Muscle of back (tissue), 3 donors: ENCODE measurements at regions not wholly inside any gene's neighbourhood (a gene's known extent, or its start where the extent isn't known, plus 50 kb on each side); places are given as distances from the start of the nearest gene placed in this dataset.
"Not testable (repeated sequence)": the region's sequence is repeated elsewhere in the genome, so short reads cannot be mapped to it uniquely, and the experiment has no call there.

ENCODE experiments used
- DNase-seq, 3 donors: peaks; one replicate each; pipeline versions ENCODE4 v3.0.0 to v3.0.0-alpha.2; 2013

DNA sequence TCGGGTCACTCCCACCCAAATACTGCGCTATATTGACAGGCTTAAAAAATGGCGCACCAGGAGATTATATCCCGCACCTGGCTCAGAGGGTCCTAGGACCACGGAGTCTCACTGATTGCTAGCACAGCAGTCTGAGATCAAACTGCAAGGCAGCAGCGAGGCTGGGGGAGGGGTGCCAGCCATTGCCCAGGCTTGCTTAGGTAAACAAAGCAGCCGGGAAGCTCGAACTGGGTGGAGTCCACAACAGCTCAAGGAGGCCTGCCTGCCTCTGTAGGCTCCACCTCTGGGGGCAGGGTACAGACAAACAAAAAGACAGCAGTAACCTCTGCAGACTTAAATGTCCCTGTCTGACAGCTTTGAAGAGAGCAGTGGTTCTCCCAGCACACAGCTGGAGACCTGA is 2277.3 kb upstream of the ACO1 start:
- DNase-seq = not testable (repeated sequence)

DNA sequence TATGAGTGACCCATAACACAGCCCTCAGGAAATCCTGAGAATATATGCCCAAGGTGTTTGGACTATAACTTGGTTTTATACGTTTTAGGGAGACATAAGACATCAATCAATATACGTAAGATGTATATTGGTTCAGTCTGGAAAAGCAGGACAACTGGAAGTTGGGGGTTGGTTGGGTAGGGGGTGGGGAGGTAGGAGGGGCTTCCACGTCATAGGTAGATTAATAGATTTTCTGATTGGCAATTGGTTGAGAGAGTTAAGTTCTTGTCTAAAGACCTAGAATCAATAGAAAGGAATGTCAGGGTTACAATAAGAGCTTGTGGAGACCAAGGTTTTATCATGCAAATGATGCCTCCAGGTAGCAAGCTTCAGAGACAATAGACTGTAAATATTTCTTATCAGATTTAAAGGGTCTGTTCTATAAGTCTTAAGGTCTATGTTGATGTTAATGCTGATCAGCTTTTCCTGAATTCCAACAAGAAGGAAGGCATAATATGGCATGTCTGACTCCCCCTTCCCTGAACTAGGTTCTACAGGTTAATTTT is 2267.7 kb upstream of the ACO1 start:
- DNase-seq = no peak

DNA sequence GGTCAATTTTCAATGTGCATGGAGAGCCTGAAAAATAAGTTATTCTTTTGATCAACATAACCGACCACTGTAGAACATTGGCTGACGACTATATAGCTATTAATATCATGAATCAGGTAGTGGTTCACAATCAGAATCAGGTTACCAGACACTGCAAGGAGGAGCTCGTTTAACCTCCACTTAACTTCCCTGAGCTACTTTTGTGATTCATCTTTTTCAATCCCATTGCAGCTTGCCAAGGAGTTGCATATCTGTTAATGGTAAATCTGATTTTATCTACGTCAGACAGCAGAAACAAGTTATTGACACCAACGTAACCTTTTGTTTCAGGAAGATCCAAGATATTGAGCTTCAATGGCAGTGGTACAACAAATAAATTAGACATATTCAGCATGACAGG is 2263.8 kb upstream of the ACO1 start:
- no peak for DNase-seq

DNA sequence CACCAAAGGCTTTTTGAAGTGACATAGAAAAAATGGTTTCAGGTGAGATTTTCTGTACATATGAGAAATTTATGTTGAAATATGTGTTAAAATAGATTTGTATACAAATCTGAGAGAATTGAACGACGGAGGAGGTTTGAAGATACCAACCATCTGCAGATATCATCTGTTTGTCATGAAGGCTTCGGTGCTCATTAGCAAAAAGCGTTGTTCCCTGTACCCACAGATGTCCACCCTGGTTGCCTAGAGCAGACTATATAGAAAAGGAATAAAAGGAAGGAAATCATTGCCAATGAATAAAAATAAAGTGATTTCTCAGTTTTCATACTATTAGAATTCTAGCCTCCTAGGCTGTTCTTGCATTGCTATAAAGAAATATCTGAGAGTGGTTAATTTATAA is 2262.8 kb upstream of the ACO1 start:
- no peak for DNase-seq

DNA sequence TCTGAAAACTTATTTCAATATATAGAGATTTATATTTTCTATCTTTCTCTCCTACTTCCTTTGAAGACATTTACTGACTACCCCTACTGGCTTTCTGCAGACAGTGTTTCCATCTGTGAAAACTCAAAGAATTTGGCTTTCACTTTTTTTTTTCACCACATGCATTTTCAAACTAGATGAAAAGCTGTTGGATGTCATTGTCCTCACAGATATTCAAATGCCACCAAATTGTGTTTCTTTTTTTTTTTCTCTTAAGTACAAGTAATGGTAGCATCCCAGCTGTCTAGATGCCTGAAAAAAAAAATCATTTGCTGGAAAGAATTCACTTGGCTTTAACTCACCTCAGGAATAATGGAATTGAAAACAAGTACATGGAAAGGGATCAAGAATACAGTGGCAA is 2258.6 kb upstream of the ACO1 start:
- DNase-seq = no peak

DNA sequence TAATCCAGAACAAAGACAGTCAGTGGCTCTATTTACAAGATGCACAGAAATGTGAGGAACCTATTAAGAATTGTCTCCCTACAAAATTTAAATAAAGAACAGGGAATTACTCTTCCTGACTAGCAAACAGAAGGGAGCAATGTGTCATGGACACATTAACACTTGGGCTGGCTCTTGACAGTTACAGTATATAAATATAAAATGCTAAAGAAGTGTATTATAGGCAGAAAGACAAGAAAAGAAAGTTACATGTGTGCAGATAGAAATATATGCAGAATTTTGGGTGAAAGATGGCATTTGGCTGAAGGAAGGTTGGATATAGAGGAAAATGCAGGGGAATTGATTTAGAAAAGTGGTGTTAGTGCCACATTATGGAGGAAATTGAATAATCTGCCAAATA is 2257.1 kb upstream of the ACO1 start:
- no peak for DNase-seq

DNA sequence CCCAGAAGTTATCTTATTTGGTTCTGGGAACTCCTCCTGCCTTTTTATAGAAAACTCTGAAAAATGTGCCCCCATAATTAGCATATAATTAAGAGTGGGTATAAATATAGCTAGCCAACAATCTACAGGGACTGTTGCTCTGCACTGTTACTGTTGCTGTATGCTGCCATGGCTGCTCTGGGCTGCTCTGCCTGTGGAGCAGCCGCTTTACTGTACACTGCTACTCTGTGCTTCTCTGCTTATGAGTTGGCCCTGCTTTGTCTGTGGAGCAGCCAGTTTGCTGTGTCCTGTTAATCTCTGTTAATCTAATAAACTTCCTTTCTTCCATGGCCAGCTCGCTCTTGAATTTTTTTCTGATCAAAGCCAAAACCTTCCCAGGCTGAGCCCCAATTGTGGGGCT is 2244.0 kb upstream of the ACO1 start:
- no peak for DNase-seq

DNA sequence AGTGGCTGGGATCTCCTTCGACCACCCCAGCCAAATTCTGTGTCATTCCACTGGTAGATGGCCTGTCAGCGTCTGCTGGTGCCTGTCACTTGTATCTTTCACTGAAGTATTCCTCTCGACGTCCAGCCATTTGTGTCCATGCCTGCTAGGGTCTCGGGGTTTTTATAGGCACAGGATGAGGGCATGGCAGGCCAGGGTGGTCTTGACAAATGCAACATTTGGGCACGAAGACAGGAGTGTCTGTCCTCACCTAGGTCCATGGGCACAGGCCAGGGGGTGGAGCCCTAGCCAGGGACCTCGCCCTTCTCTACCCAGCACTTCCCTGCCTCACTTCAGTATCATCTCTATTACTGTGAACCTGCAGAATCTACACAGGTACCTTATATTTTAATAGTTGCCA is 2223.9 kb upstream of the ACO1 start:
- DNase-seq = no peak

DNA sequence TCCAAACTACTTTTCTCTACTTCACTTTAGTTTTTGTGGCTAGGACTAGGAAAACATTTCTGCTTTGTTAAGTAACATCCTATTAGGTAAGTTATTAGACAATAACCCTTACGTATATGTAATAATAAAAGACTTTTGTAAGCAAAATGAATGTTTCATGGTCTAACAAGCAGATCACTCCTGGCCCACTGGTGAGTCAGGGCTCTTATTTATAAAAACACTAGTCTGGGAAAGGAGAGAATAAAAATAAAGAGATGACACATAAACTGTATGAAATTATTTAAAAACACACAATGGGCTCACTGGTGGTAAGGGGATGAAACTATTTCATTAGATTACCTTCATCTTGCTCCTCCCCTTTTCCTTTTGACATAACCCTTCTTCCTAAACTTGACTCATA is 2212.2 kb upstream of the ACO1 start:
- DNase-seq = no peak

DNA sequence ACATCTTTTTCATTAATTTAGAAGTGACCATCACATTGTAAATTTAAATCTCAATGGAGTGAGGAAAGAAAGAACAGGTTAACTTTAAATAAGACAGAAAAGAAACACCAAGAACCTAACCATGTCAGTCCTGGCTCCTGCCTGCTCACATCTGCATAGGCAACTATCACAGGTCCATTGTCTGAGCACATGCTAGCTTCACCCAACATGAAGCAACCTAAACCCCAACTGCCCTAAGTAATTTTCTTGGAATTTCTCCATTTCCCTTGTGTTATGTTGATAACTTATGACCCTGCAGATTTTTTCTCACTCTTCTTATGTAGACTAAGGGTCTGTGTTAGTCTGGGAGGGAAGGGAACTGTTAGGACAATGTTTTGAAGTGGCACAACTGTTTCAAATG is 2205.8 kb upstream of the ACO1 start:
- DNase-seq = no peak

DNA sequence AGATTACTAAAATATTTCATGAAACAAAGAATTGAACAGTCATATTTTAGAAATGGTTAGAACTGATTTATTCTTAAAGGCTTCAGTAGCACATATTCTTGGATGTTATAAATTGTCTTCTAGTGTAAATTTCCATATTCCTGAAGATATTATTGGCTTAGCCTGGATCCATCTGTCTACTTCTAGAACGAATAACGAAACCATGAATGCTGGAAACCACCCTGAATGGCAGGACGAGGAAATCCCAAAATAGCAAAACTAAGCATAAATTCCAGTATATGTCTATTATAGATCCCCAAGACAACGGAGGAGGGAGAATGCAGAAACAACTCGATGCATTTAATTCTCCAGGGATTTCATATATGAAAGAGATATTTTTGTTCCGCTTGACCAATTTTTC is 2191.0 kb upstream of the ACO1 start:
- no peak for DNase-seq

DNA sequence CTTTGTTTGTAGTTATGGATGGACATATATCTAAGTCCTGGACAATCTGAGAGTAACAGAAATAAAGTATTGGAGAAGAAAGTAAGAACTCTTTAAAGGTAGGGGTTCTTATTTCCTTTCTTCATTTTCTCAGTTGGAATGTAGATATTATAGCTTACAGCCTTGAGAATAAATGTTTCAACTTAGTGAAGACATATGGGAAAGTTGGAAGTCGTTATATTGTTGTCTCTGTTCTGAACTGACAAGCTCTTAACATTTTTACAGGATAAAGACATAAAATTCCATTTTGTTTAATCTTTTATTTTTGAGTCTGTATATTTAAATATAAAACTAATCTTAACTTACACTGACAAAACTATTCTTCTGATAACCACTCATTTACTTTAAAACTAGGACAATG is 2187.5 kb upstream of the ACO1 start:
- DNase-seq = no peak

DNA sequence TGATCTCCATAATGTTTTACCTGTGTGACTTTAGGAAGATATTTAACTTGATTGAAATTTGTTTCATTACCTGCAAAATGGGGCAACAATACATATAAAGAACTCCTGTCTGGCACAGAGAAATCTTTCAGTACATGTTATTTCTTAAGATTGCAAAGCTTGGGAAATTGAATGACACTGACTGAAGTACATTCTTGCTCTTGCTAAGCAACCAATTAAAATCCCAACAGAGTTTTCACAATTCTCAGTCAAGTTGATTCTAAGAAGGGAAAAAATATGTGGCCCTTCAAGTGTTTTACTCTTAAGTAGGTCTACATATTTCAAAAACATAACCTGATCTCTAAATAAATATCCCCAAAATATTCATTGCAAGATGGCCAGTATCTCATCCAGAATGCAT is 2187.0 kb upstream of the ACO1 start:
- no peak for DNase-seq

DNA sequence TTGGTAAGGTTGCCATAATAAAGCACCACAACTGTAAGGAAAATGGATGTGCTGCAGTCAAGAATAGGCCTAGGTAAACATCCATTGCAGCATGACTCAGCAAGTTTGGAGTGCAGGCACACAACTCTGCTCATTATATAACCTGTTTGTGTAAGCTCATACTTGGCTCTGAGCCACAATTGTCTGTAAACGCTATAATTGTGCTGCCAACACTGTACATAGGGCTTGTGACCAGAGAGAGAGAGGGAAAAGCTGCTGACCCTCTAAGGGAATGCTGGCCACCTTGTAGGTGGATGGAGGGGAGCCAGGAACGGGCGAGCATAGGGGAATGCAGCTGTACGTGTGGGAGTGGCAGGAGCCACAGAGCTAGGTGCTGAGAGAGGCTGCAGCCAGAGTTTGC is 2186.5 kb upstream of the ACO1 start:
- peak in 1 of 3 donors; percentile 4 for DNase-seq

DNA sequence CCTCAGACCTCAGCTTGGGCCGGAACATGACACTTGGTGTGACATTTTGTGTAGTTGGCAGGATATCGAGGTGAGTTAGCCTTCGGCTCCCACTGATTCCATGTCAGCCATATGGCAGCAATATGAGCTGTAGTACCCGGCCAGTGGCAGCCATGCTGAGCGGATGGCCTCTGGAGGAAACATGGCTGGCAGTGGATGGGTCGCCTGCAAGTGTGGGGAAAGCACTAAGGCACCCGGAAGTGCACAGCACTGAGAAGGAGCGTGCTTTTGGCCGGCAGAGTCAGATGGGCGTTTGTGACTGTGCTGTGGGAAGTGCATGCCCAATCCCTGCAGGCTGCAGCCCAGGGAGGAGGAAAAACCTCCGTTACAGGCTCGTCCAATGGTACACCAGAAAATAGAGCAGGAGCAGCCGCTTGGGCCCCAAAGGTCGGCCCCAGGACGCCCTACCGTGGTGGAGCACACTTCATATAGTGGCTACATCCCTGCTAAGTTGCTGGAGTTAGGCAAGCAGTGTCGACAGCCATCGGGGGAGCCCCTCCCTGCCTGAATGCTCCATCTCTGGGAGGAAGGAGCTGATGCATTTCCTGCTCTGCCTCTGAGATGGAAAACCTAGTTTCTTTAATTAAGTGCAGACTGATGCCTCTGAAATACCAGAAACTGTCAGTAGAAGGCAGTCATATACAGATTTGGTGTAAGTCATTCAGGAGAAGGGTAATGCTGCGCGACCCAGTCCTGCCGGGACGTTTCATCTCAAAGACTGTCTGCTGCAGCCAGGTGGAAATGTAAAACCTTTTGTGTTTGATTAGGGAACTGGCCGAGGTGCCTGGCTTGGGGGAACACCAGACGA is 2185.8 kb upstream of the ACO1 start:
- DNase-seq = no peak

DNA sequence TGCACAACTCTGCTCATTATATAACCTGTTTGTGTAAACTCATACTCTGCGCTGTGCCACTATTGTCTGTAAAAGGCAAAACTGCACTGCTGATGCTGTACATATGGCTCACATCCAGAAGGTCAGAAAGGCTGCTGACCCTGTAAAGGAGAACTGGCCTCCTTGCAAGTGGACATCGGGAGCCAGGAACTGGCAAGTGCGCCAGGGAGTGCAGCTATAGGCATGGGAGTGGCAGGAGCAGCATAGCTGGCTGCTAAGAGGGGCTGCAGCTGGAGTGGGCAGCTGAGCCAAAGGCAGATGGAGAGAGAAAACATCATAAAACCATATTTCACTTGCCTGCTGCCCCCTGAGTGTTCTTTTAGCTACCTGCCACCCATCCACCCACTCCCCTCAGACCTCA is 2183.4 kb upstream of the ACO1 start:
- DNase-seq = no peak

DNA sequence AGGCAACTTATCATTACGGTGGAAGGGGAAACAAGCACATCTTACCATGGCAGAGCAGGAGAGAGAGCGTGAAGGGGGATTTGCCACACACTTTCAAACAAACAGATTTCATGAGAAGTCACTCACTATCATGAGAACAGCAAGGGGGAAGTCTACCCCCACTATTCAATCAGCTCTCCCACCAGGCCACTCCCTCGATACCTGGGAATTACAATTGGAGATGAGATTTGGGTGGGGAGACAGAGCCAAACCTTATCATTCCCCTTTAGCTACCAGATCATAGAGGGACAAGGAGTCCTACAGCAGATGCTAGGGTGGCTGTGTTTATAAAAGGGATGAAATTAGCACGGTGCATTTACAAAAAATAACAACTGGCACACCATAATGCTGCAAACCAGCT is 2149.4 kb upstream of the ACO1 start:
- DNase-seq = no peak

DNA sequence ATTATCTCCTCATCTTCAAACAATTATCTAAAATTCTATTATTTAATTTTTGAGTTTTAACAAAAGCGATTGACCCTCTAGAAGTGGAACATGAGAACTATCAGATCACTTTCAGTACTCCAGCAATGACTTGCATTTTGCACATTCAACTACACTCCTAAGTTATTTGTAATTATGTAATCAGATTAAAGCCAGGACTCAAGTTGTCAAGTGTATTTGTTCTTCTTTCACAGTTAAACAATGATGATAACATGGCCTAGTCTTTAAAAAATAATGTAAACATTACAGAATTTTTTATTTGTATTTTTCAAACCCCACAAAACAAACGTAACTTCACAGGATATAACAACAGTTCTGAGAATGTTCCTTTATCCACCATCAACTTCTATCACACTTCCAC is 2148.9 kb upstream of the ACO1 start:
- no peak for DNase-seq

DNA sequence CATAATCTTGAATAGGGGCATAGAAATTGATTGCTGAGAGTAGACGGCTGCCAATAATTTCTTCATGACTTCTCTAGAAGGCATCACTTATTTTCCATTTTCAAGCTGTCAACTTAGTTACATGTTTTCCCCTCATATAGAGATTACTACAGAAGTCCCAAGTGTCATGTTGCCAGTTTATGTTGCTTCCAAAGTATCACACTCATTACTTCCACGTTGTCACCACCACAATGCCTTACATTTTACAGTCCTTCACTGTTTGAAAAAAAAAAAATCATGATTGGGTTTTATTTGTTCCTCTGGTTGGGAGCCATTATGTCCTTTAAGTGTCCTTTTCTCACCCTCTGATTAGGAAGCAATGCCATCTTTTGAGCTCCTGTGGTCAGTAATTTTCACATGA is 2144.6 kb upstream of the ACO1 start:
- DNase-seq = no peak

DNA sequence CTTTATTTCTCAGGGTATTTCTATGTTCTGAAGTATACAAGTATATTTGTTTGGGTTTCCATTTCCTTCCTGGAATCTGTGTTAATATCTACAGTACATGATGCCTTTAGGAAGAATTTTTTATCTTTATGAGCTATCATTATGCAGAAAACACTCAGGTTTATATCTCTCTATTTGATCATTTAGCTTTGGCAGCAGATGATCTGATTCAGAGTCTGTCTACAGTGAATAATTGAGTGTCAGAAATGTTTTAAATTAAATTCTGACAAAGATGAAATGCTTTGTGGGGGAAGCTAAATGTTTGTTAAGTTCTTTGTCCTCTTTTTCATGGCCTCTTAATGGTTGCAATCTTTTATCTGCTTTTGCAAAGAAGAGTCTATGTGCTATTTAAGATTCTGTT is 2141.0 kb upstream of the ACO1 start:
- no peak for DNase-seq

DNA sequence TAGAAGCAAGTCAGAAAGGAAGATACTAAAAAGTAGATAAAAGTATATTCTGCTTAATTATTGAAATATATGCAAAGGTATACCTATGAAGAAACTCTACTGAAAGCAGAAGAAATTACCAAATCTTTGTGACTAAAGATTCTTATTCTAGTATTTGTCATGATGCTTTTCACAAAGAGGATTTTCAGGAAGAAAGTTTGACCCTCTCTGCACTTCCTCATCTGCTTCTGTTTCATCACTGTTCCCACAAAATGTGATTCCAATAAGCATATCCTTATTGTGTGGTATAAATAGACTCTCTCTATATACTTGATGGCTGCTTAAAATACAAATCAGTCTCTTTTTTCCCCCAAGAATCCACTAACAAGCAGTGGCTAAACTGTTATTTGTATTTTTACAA is 2139.6 kb upstream of the ACO1 start:
- DNase-seq = no peak

DNA sequence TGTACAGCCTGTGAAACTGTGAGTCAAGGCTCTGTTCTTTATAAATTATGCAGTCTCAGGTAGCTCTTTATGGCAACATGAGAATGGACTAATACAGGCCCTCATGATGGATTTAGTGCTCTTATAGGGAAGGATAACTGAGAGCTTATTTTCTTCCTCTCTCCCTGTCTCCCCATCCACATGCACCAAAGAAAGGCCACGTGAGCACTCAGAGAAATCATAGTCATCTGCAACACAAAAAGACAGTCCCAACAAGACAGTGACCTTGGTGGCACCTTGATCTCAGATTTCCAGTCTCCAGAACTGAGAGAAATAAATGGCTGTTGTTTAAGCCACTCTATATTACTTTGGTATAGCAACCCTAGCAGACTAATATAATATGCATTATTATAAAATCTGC is 2133.6 kb upstream of the ACO1 start:
- DNase-seq = no peak

DNA sequence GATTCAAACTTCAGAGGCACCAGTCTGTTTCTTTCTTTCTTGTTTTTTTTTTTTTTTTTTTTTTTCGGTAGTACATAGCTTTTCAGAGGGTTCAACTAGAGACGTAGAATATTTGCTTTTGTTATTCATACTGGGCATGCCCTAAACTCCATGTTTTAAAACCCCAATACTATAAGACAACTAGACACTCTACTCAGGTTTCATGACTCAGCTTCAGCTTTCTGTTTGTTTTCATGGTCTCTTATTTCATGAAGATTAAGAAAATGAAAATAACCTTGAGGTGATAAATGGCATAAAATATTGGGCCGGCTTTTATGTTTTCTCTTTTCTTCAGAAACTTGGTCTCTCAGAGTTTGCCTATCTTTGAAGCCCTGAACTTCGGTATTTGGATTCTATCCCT is 2126.3 kb upstream of the ACO1 start:
- no peak for DNase-seq

DNA sequence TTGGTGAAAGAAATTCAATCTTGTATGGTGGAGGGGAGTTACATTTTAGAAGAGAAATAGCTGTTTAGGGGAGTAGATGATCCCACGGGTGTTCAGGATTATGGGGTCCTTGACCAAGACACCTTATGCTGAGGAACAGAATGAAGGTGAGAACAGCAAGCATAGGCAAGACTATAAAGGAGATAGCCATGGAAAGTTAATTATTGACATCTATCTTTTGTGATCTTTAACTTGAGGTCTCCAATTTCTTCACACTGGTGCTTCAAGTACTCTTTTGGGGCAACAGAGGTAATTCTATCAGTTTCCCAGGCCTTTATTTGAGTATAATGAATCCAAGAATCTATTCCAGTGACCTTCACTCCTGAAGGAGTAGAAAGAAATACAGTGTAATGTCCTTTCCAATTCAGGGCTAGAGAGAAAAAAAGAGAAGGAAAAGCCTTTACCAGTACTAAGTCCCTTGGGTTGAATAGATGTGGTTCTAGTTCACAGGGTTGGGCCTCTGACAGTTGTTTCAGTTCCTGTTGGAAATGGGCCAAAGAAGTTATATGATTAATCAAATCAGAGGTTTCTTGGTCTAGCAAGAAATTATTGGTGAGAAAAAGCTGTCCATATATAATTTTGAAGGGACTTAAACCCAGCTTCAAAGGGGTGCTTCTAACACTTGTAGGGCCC is 2104.1 kb upstream of the ACO1 start:
- DNase-seq = no peak
